ENCODE measurements at regions not wholly inside any gene's neighbourhood (a gene's known extent, or its start where the extent isn't known, plus 50 kb on each side); places are given as distances from the start of the nearest gene placed in this dataset.

- intact Hi-C loops (cut with micrococcal nuclease) (no loop called here), in situ Hi-C loops (cut with MboI) (no loop called here)
- Histone ChIP-seq H3K4me3 (no peak overlapping the region), H3K36me3 (ENCODE audit: control insufficient read depth, insufficient read depth, low read length) (no peaks in the 10 kb centered on the region), H3K9me1 (ENCODE audit: control insufficient read depth, insufficient read depth, low read length) (peaks cover 3% of the 10 kb centered on the region), H2AFZ (ENCODE audit: low read depth, low read length) (no peak overlapping the region), H3K27me3 (ENCODE audit: control insufficient read depth in 2 of 2, insufficient read depth in 2 of 2, low read length in 2 of 2) (peaks cover 0 to 26% of the 10 kb centered on the region in 2 experiments; a peak in 2 of 5 replicates), H3K4me2 (ENCODE audit: insufficient read depth, low read length) (no peak overlapping the region), H3K79me2 (ENCODE audit: control insufficient read depth, insufficient read depth, low read length) (no peaks in the 10 kb centered on the region), H3K9me3 (replicated peaks; ENCODE audit: control insufficient read depth, insufficient read depth, low read depth, low read length) (no peaks in the 10 kb centered on the region), H3K4me1 (replicated peaks in 1 of 2; ENCODE audit: control insufficient read depth in 2 of 2, insufficient read depth in 2 of 2, low read length in 2 of 2) (no peaks in the 10 kb centered on the region), H3K9ac (ENCODE audit: insufficient read depth in 1 of 2, low read depth in 2 of 2, low read length in 2 of 2) (no peak overlapping the region), H3K27ac (ENCODE audit: extremely low read depth, low read depth, low read length) (no peak overlapping the region), H4K20me1 (replicated peaks; ENCODE audit: control insufficient read depth, insufficient read depth, low read length) (peaks cover 4% of the 10 kb centered on the region; the same call in 1 of the 2 replicates)
- 0% methylated on average over 7 of the region's 7 CpGs for WGBS (ENCODE audit: insufficient coverage, low coverage, missing lambda C conversion rate)
- ChIA-PET CTCF (ENCODE audit: low intra/inter-chr PET ratio) (no interaction called here), POLR2A (interaction anchor here (0.6 to 0.7 kb wide), 4 partner anchors 32 to 1409 kb away, joined by 3 to 4 read pairs (median 3); no protein-coding TSS in a partner anchor)
- no peak for DNase-seq (ENCODE audit: extremely low read depth in 1 of 4, low spot score in 3 of 4)
- FAIRE-seq: no peak
- BruUV-seq (replicated peaks): no TSS peak
- ATAC-seq: no peak
- TF ChIP-seq BCOR (IDR thresholded peaks at IDR 0.05): no peak
- no peak for TF ChIP-seq ZNF707 (CRISPR knock-in tag; conservative IDR thresholded peaks at IDR 0.05)
- TF ChIP-seq ZNF408 (CRISPR knock-in tag; IDR thresholded peaks at IDR 0.05; ENCODE audit: low read depth): no peak
- TF ChIP-seq MEF2A (IDR thresholded peaks at IDR 0.05; ENCODE audit: control insufficient read depth, low read depth, low read length): no peak
- no peak for TF ChIP-seq RFX5 (IDR thresholded peaks at IDR 0.05; ENCODE audit: low read depth, low read length)
- no peak for TF ChIP-seq RBM39 (optimal IDR thresholded peaks at IDR 0.05; ENCODE audit: low read depth, low read length)
- no peak for TF ChIP-seq SNIP1 (IDR thresholded peaks at IDR 0.05; ENCODE audit: low read depth)
- no peak for TF ChIP-seq TARDBP (IDR thresholded peaks at IDR 0.05)
- no peak for TF ChIP-seq SAFB (IDR thresholded peaks at IDR 0.05; ENCODE audit: borderline replicate concordance, low read depth, low read length)
- TF ChIP-seq PBX2 (CRISPR knock-in tag; IDR thresholded peaks at IDR 0.05; ENCODE audit: low read depth): no peak
- no peak for TF ChIP-seq PBX2 (tag; conservative IDR thresholded peaks at IDR 0.05; ENCODE audit: low read depth)
- no peak for TF ChIP-seq ZNF121 (CRISPR knock-in tag; conservative IDR thresholded peaks at IDR 0.05)
- TF ChIP-seq RAD21 (CRISPR knock-in tag; conservative IDR thresholded peaks at IDR 0.05 in 1 of 2, IDR thresholded peaks at IDR 0.05 in 1 of 2): no peak
Measured at GRCh38 chr6:40798069-40798770, 211.1 kb upstream of the LRFN2 start.
